Uterus (tissue), 2 donors: ENCODE measurements at regions not wholly inside any gene's neighbourhood (a gene's known extent, or its start where the extent isn't known, plus 50 kb on each side); places are given as distances from the start of the nearest gene placed in this dataset.

Source experiments
- POLR2A ChIP-seq, 2 donors: fragments of 450-650 bp; IDR thresholded peaks; one replicate each; pipeline ENCODE4 v1.6.1; 2016; ENCODE audit warnings: antibody characterized with exemption in 2 of 2, mild to moderate bottlenecking in 1 of 2, moderate library complexity in 1 of 2
- TF ChIP-seq, protein P1 (sequence below), 4 experiments: fragments of 200-600 bp in 2 of 4; fragments of 450-650 bp in 2 of 4; sonication (generic) in 2 of 4; IDR thresholded peaks; one replicate each; pipeline ENCODE4 v1.5.1; 2016 to 2019; ENCODE audit warnings: antibody characterized with exemption in 4 of 4, mild to moderate bottlenecking in 2 of 4, moderate library complexity in 1 of 4

DNA sequence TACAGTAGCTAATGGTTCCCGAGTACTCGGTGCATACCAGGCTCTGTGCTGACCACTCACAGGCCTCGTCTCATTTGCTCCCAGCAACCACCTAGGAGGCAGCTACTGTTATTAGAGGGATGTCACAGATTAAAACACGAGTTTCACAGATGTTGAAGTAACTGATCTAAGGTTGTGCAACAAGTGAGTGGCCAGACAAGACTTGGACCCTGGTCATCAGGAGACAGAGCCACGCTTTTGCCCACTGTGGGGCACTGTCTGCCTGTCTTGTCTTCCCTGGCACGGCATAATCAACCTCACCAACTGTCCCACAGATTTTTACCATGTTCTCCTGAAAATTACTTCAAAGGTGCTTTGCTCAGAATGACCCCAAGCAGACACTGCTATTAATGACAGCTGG is 111.6 kb upstream of the HABP2 start:
- TF ChIP-seq POLR2A (IDR thresholded peaks at IDR 0.05), result no peak
- TF ChIP-seq, protein P1, sequence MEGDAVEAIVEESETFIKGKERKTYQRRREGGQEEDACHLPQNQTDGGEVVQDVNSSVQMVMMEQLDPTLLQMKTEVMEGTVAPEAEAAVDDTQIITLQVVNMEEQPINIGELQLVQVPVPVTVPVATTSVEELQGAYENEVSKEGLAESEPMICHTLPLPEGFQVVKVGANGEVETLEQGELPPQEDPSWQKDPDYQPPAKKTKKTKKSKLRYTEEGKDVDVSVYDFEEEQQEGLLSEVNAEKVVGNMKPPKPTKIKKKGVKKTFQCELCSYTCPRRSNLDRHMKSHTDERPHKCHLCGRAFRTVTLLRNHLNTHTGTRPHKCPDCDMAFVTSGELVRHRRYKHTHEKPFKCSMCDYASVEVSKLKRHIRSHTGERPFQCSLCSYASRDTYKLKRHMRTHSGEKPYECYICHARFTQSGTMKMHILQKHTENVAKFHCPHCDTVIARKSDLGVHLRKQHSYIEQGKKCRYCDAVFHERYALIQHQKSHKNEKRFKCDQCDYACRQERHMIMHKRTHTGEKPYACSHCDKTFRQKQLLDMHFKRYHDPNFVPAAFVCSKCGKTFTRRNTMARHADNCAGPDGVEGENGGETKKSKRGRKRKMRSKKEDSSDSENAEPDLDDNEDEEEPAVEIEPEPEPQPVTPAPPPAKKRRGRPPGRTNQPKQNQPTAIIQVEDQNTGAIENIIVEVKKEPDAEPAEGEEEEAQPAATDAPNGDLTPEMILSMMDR (IDR thresholded peaks at IDR 0.05), result no peak
